ENCODE measurements at regions not wholly inside any gene's neighbourhood (a gene's known extent, or its start where the extent isn't known, plus 50 kb on each side); places are given as distances from the start of the nearest gene placed in this dataset.

GRCh38 chr20:52303281-52303950, 111.8 kb upstream of the ZFP64 start:
- TF ChIP-seq CTCF (IDR thresholded peaks at IDR 0.05; ENCODE audit: low read length) = no peak
- no peak for TF ChIP-seq EZH2phosphoT487 (IDR thresholded peaks at IDR 0.05; ENCODE audit: low read length)

Measured in MM.1S (cell line).